Hypothalamus (tissue), 51 donors: ENCODE measurements at regions not wholly inside any gene's neighbourhood (a gene's known extent, or its start where the extent isn't known, plus 50 kb on each side); places are given as distances from the start of the nearest gene placed in this dataset.

Source experiments
- DNase-seq, 51 donors: peaks; one replicate each; lab custom pipeline; 2025; lab: John Stamatoyannopoulos, UW

DNA sequence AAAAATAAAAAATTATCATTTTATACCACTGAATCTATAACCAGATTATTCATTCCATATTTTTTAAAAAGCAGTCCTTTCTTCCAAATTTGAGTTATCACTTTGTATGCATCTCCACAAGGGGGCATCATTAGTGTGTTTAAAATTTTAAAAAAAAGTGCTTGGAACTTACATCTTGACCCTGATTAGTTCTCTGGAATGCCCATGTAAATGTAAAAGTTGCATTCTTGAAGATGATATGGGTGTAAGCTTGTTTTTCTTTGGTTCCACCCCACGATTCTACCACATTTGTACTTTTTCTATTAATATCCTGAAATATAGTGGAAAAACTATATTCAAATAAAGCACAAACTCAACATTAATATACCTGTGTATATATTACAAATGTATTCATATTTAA lies 144.9 kb downstream of the ELAPOR2 start:
- DNase-seq: no peak
